ENCODE measurements at regions not wholly inside any gene's neighbourhood (a gene's known extent, or its start where the extent isn't known, plus 50 kb on each side); places are given as distances from the start of the nearest gene placed in this dataset.

- no TSS peak for BruUV-seq (replicated peaks)
- DNase-seq (ENCODE audit: unreplicated experiment): no peak
- TF ChIP-seq, protein P1, sequence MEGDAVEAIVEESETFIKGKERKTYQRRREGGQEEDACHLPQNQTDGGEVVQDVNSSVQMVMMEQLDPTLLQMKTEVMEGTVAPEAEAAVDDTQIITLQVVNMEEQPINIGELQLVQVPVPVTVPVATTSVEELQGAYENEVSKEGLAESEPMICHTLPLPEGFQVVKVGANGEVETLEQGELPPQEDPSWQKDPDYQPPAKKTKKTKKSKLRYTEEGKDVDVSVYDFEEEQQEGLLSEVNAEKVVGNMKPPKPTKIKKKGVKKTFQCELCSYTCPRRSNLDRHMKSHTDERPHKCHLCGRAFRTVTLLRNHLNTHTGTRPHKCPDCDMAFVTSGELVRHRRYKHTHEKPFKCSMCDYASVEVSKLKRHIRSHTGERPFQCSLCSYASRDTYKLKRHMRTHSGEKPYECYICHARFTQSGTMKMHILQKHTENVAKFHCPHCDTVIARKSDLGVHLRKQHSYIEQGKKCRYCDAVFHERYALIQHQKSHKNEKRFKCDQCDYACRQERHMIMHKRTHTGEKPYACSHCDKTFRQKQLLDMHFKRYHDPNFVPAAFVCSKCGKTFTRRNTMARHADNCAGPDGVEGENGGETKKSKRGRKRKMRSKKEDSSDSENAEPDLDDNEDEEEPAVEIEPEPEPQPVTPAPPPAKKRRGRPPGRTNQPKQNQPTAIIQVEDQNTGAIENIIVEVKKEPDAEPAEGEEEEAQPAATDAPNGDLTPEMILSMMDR (IDR thresholded peaks at IDR 0.05; ENCODE audit: unreplicated experiment): no peak
- H3K9me3 Mint-ChIP-seq (ENCODE audit: unreplicated experiment): no peaks in the 10 kb centered on the region
- POLR2A ChIA-PET: interaction anchor here (0.6 kb wide), 1 partner anchor 43 kb away, joined by 4 read pairs; no protein-coding TSS in a partner anchor
- H3K4me1 Mint-ChIP-seq (ENCODE audit: insufficient read depth, unreplicated experiment): no peaks in the 10 kb centered on the region
- no peaks in the 10 kb centered on the region for H3K36me3 Mint-ChIP-seq (ENCODE audit: insufficient read depth, unreplicated experiment)
- intact Hi-C loops (cut with micrococcal nuclease): no loop called here
- H3K4me3 Mint-ChIP-seq (ENCODE audit: unreplicated experiment): no peak overlapping the region
- no peaks in the 10 kb centered on the region for H3K27me3 Mint-ChIP-seq (ENCODE audit: insufficient read depth, unreplicated experiment)
- no peak overlapping the region for H3K27ac Mint-ChIP-seq (ENCODE audit: low read depth, unreplicated experiment)
- CTCF ChIA-PET: no interaction called here
Measured at GRCh38 chr6:82767447-82767846, 298.2 kb downstream of the UBE3D start.

DNA sequence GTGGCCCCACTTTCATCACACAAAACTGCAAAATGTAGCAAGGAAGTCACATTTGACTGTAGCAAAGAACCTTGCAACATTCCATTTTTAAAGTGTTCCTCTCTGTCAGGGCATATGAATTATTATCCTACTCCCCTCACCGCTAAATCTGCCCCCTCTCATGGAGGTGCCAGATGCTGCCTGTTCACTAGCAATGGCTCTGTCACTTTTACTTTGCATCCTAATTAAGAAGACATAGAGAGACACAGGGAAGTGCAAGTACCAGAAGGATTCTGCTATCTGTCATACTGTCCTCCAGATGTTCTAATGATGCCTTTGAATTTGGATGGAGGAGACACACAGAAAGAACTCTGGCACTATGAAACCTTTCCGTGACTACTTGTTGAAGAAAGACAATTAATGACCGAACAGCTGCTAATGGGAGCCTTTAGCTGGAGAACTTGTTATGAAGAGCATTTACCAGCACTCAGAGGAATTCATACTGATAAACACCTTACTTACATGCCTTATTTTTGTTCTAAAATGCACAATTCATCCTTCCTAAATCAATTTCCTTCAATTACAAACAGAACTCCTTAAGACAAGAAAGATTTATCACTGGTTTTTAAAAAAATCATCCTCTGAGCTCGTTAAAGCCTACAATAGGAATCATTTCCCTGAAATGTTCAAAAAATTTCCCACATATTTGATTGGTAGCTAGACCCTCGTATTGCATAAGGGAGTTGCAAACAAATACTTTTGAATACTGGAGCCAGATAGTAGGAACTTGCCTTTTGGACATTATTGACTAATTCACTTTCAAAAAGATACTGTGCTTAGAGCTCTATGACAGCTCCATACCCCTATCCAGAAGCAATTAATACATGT, 292.6 kb downstream of the UBE3D start:
- H3K27ac Mint-ChIP-seq (ENCODE audit: low read depth, unreplicated experiment): no peak overlapping the region
- H3K4me3 Mint-ChIP-seq (ENCODE audit: unreplicated experiment): no peak overlapping the region
- no peaks in the 10 kb centered on the region for H3K4me1 Mint-ChIP-seq (ENCODE audit: insufficient read depth, unreplicated experiment)
- TF ChIP-seq, protein P1 (IDR thresholded peaks at IDR 0.05; ENCODE audit: unreplicated experiment): no peak
- H3K27me3 Mint-ChIP-seq (ENCODE audit: insufficient read depth, unreplicated experiment): no peaks in the 10 kb centered on the region
- no peak for DNase-seq (ENCODE audit: unreplicated experiment)
- H3K36me3 Mint-ChIP-seq (ENCODE audit: insufficient read depth, unreplicated experiment): no peaks in the 10 kb centered on the region
- no peaks in the 10 kb centered on the region for H3K9me3 Mint-ChIP-seq (ENCODE audit: unreplicated experiment)
- ChIA-PET CTCF (no interaction called here), POLR2A (interaction anchor here (0.6 to 0.8 kb wide), 2 partner anchors 19 to 206 kb away, joined by 3 read pairs; no protein-coding TSS in a partner anchor)
- BruUV-seq (replicated peaks): no TSS peak
- intact Hi-C loops (cut with micrococcal nuclease): no loop called here

- CTCF ChIA-PET: no interaction called here
- Mint-ChIP-seq H3K9me3 (ENCODE audit: unreplicated experiment) (no peaks in the 10 kb centered on the region), H3K36me3 (ENCODE audit: insufficient read depth, unreplicated experiment) (no peaks in the 10 kb centered on the region), H3K27ac (ENCODE audit: low read depth, unreplicated experiment) (no peak overlapping the region), H3K4me1 (ENCODE audit: insufficient read depth, unreplicated experiment) (no peaks in the 10 kb centered on the region), H3K4me3 (ENCODE audit: unreplicated experiment) (no peak overlapping the region), H3K27me3 (ENCODE audit: insufficient read depth, unreplicated experiment) (no peaks in the 10 kb centered on the region)
- DNase-seq (ENCODE audit: unreplicated experiment): no peak
- TF ChIP-seq, protein P1 (IDR thresholded peaks at IDR 0.05; ENCODE audit: unreplicated experiment): no peak
- intact Hi-C loops (cut with micrococcal nuclease): no loop called here
- BruUV-seq (replicated peaks): no TSS peak
- POLR2A ChIA-PET: interaction anchor here (1.2 kb wide), 1 partner anchor 10 kb away, joined by 3 read pairs; no protein-coding TSS in a partner anchor
Measured at GRCh38 chr6:82775361-82775760, 290.3 kb downstream of the UBE3D start.

DNA sequence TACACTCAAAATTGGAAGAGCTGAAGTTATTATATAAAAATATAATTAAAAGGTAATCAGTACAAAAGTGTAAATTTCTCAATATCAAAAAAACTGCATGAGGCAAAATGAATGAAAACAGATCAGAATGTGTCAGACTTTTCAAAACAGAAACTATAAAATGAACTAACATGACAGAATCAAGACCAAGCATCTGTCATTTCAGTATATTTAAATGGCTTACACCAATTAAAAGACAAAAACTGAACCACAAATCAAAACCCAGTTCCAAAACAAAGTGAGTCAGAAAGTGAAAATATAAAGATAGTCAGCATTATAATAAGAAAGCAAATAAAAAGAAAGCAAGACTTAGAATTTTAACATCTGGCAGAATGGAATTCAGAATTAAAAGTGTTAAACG, 289.7 kb downstream of the UBE3D start:
- no peak for DNase-seq (ENCODE audit: unreplicated experiment)
- intact Hi-C loops (cut with micrococcal nuclease): no loop called here
- Mint-ChIP-seq H3K36me3 (ENCODE audit: insufficient read depth, unreplicated experiment) (no peaks in the 10 kb centered on the region), H3K27ac (ENCODE audit: low read depth, unreplicated experiment) (no peak overlapping the region), H3K27me3 (ENCODE audit: insufficient read depth, unreplicated experiment) (no peaks in the 10 kb centered on the region), H3K4me3 (ENCODE audit: unreplicated experiment) (no peak overlapping the region), H3K4me1 (ENCODE audit: insufficient read depth, unreplicated experiment) (no peaks in the 10 kb centered on the region), H3K9me3 (ENCODE audit: unreplicated experiment) (no peaks in the 10 kb centered on the region)
- BruUV-seq (replicated peaks): no TSS peak
- TF ChIP-seq, protein P1 (IDR thresholded peaks at IDR 0.05; ENCODE audit: unreplicated experiment): no peak
- ChIA-PET POLR2A (interaction anchor here (0.7 to 1.2 kb wide), 2 partner anchors 11 to 37 kb away, joined by 3 read pairs; no protein-coding TSS in a partner anchor), CTCF (no interaction called here)
